GM19035 (cell line): ENCODE measurements at regions not wholly inside any gene's neighbourhood (a gene's known extent, or its start where the extent isn't known, plus 50 kb on each side); places are given as distances from the start of the nearest gene placed in this dataset.

ENCODE experiments used
- ATAC-seq: cut with Tn5 transposase; IDR thresholded peaks from one replicate; pipeline ENCODE4 v1.9.1; 2021; ENCODE audit not compliant: unreplicated experiment

GRCh38 chr16:86924537-86924936 is 346.2 kb downstream of the FOXL1 start:
- ATAC-seq = no peak

DNA sequence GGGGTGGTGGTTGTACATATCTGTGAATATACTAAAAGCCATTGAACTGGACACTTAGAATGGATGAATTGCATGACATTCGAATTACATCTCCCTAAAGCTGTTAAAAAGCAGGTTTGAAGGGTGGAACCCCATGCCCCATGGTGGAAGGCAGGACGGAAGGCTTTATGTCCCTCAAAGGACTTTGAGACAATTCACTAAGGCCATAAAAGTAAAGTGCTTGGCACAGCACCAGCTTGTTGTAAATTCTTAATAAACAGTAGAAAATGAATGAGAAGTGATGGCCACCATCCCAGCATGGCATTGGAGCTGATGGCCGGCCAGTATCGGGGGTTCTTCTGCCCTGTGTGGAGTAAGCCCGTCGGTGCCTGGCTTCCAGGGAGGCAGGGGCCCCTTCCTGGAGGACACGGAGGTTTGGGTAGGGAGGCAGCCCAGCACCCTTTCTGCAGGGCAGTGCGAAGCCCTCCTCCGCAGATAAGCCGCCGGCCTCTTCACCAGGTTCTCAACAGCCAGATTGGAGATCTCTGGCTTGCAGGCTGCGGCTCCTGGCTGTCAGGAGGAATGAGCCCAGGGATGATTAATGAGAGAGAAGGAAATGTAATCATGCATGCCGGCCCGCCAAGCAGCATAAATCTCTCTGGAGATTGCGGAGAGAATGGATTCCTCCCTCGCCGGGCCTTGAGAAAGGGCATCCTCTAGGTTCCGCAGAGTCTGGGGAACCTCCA is 346.9 kb downstream of the FOXL1 start:
- ATAC-seq = no peak

- no peak for ATAC-seq
Observed at GRCh38 chr16:86926181-86927094, 348.1 kb downstream of the FOXL1 start.

DNA sequence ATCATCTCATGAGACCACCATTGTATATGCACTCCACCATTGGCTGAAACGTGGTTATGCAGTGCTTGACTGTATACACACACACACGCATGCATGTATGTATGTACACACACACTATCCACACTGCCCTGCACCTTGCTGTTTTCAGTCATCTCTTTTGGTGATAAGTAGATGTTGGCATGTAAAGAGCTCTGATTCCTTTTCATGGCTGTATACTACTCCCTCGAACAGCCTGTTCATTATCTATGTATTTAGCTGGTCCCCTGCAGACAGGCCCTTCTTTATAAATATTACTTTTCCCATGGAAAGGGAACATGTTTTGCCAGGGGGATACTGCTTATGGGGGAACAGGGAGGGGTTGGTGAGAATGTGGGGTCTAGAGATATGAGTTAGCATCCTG is 349.4 kb downstream of the FOXL1 start:
- ATAC-seq = no peak

DNA sequence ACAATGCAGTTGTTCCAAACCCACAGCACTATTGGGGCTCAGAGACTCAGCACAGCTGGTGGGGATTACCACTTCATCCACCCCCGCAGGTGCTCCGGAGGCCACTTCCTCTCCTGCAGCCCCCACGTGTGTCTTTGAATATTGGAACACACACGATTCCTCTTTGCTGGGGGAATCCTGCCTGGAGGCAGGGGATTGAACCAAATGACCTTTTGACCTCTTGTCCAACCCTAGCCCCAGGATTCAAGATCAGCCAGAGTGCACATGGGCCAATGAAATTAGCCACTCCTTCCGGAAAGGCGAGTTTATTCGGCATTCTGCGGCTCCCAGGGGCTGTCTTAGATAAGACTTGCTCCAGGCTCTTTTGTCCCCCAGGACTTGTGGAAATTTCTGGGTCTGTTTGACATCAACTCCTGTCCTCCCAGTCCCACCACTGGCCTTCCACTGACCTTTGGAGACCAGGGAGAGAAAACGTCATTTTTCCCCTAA is 350.2 kb downstream of the FOXL1 start:
- no peak for ATAC-seq

DNA sequence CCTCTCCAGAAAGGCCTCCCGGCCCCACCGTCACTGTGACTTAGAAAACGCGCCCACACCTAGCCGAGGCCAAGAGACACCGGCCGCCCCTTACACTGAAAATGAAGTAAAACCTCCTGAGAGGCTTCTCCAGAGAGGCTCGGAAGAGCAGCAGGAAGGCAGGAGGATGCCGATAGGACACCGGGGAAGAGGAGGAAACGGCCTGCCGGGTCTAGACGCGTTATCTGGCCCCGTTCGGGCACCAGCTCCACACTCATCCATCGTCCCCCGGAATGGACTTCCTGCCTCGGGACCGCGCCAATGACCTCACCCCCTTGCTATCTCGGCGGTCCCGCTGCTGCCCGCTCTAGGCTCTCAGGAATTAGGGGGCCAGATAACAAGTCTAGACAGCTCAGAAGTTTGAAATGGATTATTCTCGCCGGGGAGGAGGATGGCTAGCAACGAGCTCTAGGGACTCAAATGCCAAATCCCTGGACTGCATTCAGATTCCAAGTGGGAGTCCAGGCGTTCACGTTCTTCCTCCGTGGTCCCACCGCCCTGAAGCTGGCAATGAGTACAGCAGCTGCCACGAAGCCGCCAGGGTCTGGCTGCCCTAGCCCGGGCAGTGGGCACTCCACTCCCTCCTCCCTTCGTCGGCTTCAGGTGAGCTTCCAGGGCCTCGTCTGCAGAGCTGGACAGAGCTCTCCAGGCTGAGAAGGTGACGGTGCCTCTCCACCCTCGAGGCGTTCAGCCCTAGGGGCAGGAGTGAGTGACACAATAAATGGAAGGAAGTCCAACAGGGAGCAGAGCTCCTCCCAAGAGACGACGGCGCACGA is 350.9 kb downstream of the FOXL1 start:
- ATAC-seq = no peak

DNA sequence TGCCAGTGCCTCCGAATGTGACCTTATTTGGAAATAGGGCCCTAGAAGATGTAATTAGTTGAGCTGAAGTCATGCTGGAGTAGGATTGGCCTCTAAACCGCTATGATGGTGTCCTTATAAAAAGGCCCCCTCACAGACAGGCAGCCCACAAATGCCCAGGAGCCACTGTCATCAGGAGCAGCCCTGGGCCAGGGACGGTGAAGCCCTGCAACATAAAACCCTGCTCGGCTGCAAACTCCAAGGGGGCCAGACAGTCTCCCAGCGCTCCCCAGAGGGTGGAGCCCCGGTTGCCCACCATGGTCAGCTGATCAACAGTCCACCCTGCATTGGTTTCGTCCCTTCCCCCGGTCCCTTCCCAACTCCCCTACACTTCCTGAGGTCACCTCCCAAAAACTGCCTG is 351.7 kb downstream of the FOXL1 start:
- no peak for ATAC-seq

- ATAC-seq = no peak
Observed at GRCh38 chr16:86930663-86931373, 352.5 kb downstream of the FOXL1 start.

DNA sequence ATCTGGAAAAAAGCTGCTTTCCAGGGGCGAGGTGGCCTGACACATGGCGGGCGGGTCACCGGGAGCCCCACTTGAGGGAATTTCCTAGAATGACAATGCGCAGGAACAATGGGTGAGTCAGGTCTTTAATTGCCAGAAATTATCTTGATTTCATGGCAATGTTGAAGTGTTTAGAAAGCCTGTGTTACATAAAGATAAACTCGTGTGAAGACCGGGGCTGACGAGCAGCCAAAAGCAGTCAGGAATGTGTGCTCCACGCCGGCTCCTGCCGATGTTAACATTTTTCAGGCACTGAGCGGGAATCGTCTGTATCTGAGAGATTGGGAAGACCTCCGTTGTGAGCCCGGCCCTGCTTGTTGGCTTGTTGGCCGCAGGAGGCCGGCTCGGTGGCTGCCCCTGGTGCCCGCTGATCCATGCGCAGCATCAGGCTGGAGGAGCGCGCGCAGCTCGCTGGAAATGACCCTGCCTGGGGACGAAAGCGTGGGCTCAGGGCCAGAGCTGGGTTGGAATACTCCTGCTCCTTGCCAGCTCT is 353.1 kb downstream of the FOXL1 start:
- ATAC-seq = no peak

- ATAC-seq = no peak
Observed at GRCh38 chr16:86932130-86932982, 354.0 kb downstream of the FOXL1 start.

DNA sequence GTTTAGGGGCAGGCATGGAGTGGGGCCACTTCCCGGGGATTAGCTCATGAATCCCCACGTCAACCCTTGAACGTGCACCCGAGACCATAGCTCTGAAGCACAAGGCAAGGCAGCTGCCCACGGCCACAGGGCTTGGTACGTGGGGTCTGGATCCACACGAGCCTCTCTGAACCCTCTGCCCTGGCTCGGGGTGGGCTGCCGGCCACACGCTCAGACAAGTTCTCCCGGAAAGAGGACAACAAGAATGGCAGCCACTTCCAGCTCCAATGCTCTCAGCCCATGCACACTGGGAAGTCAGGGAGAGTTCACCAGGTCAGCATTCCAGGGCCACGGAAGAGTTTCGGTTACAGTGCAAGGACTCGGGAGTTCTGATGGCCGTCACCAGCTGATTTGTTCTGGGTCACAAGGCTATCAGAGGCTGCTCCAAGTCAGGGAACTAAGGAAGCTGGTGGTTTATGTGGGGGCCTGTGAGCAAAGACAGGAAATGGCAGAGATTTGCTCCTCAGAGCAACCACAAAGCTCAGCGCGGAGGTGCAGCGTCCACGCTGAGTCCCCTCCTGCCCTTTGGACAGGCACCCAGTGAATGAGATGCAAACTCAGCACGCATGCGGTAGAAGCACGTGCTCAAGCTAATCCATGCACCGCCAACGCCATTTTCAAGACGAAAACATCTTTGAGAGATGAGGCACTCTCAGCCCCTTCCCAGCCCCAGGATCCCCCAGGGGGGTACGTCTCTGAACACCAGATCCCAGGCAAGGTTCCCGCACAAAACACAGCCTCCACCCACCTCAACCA is 356.4 kb downstream of the FOXL1 start:
- no peak for ATAC-seq

GRCh38 chr16:86939609-86940008 is 361.3 kb downstream of the FOXL1 start:
- no peak for ATAC-seq

- ATAC-seq = no peak
Observed at GRCh38 chr16:86941731-86942130, 363.4 kb downstream of the FOXL1 start.

DNA sequence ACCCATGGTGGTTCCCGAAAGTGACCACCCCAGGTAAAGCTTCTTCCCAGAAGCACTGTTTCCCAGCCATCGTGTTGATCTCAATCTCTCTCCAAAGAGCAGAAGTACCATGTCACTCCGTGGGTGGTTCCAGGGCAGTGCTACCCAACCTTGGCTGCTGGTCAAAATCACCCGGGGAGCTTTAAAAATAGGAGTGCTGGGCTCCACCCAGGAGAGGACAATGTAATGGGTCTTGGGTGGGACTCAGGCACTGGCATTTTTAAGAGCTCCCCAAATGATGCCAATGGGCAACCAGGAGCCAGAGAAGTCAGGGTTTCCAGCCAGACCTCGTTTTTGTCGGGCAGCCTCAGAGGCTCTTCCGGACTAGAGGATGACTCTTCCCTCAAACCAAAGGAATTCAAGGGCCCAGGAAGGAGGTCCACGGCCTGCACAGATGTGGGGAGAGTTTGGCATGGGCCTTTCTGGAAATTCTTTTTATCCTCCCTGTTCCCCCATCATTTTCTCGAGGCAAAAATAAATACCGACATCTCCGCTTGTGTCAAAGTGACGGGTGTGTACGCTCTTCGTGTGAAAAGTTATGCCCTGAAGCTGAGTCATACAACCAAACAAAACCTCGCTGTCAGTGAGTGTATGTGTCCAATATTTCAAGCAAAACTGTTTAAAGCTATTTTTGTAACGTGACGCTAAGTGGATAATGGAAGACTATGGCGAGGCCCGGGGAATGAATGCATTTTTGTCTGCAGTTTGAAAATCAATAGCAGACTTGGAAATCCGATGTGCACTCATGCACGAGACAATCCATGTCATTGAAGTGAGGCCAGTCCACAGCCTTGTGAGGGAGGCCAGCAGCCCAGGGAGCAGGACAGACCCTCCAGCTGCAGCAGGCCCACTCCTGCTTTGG is 364.1 kb downstream of the FOXL1 start:
- no peak for ATAC-seq

GRCh38 chr16:86945166-86945900 is 367.0 kb downstream of the FOXL1 start:
- no peak for ATAC-seq

DNA sequence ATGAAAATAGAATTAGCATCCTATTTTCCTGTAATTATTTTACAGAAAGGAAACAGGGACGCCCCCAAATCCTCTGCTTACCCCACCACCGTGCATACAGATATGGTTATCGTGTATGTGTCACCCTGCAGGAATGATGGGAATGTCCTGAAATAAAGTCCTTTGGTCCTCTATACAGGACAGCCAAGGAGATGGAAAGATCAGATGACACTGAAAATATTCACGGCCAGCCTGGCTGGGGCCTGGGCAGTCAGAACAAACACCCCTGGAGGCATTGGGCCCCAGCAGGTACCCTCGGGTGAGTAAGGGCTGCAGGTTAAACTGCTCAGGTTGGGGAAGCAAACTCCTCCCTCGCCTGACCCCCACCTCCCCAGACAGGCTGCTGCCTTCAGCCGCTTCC is 368.0 kb downstream of the FOXL1 start:
- ATAC-seq = no peak

DNA sequence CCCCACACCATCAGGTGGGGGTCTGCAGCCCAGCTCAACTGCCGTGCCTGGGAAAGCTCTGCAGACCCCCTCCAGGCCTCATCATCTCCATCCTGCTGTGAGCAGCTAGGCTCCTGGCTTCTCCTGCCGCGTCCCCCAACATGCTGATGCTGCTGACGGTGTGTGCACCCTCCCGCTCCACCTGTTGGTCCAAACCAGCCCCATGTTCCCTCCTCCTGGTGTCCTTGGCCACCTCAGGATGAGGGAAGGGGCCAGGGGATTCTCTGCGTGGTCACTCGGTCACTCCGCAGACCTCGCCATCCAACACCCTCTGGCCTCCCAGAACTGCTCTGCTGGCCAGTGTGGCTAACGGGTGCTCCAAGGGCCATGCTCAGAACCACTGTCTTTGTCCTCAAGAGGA is 368.6 kb downstream of the FOXL1 start:
- no peak for ATAC-seq
